ENCODE measurements at regions not wholly inside any gene's neighbourhood (a gene's known extent, or its start where the extent isn't known, plus 50 kb on each side); places are given as distances from the start of the nearest gene placed in this dataset.

- peak; percentile 19 to 52 for DNase-seq (ENCODE audit: low spot score in 2 of 2)
- in situ Hi-C loops (cut with MboI; ENCODE audit: low sequenced_read_pairs) = no loop called here
- H3K36me3 ChIP-seq (replicated peaks) = no peaks in the 10 kb centered on the region
- peak overlapping the region; percentile 10; the same call in 1 of the 2 replicates for H3K4me3 ChIP-seq
- peaks cover 7% of the 10 kb centered on the region for H3K4me1 ChIP-seq
- no peaks in the 10 kb centered on the region for H3K27me3 ChIP-seq (ENCODE audit: low read depth)
- H3K9me3 ChIP-seq = no peaks in the 10 kb centered on the region
Observed at GRCh38 chr1:63073309-63074306, 248.8 kb upstream of the FOXD3 start.

DNA sequence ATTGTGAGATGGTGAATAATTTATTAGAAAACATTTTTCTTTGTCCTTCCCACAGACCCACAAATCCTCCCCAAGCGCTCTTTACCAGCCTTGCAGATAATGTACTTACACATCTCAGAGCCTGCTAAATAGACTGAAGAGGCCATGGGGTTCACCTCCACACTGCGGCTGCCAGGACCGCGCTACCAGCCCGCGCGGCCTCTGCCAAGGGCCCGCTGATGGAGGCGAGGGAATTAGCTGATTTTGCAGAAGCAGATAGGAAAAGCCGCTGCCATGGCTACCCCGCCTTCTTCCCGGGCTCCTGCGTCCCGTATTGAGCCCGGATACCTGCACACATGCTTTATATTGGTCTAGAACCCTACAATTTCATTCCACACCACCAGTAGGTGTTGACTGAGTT lies 248.0 kb upstream of the FOXD3 start:
- Histone ChIP-seq H3K9me3 (no peaks in the 10 kb centered on the region), H3K36me3 (replicated peaks) (no peaks in the 10 kb centered on the region), H3K4me3 (no peak overlapping the region; the same call in 1 of the 2 replicates), H3K27me3 (ENCODE audit: low read depth) (no peaks in the 10 kb centered on the region), H3K4me1 (peaks cover 7% of the 10 kb centered on the region)
- in situ Hi-C loops (cut with MboI; ENCODE audit: low sequenced_read_pairs) = no loop called here
- no peak for DNase-seq (ENCODE audit: low spot score in 2 of 2)

GRCh38 chr1:63082766-63083165 lies 239.6 kb upstream of the FOXD3 start:
- Histone ChIP-seq H3K27me3 (ENCODE audit: low read depth) (no peaks in the 10 kb centered on the region), H3K4me3 (no peak overlapping the region), H3K36me3 (replicated peaks) (no peaks in the 10 kb centered on the region), H3K9me3 (no peaks in the 10 kb centered on the region), H3K4me1 (no peaks in the 10 kb centered on the region)
- DNase-seq (ENCODE audit: low spot score in 2 of 2) = peak in 1 of 2 experiments; percentile 30
- in situ Hi-C loops (cut with MboI; ENCODE audit: low sequenced_read_pairs) = no loop called here

DNA sequence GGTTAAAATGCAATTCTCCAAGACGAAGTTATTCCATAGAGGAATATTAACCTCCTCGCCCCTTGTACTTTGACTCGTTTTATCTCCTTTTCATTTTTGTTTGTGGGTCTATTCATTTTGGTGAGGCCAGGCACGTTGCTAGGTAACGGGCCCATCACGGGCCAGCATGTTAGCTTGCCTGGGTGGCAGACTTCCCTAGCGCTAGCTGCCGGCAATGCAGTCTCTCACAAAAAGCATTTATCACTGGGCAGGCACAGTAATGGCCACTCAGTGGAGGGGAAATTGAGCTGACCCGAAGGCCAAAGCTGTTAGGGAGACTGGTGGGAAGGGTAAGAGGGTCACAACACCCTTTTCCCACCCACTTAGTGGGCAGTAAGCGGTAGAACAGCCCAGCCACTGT lies 234.4 kb upstream of the FOXD3 start:
- Histone ChIP-seq H3K4me3 (no peak overlapping the region), H3K36me3 (replicated peaks) (no peaks in the 10 kb centered on the region), H3K4me1 (no peaks in the 10 kb centered on the region), H3K27me3 (ENCODE audit: low read depth) (peaks cover 7% of the 10 kb centered on the region; the same call in 1 of the 2 replicates), H3K9me3 (no peaks in the 10 kb centered on the region)
- DNase-seq (ENCODE audit: low spot score in 2 of 2) = peak; percentile 31 to 66
- in situ Hi-C loops (cut with MboI; ENCODE audit: low sequenced_read_pairs) = no loop called here

- Histone ChIP-seq H3K9me3 (no peaks in the 10 kb centered on the region), H3K4me1 (no peaks in the 10 kb centered on the region), H3K4me3 (no peak overlapping the region), H3K36me3 (replicated peaks) (no peaks in the 10 kb centered on the region), H3K27me3 (ENCODE audit: low read depth) (peaks cover 4% of the 10 kb centered on the region; the same call in 1 of the 2 replicates)
- DNase-seq (ENCODE audit: low spot score in 2 of 2) = no peak
- in situ Hi-C loops (cut with MboI; ENCODE audit: low sequenced_read_pairs) = no loop called here
Observed at GRCh38 chr1:63099188-63099587, 223.2 kb upstream of the FOXD3 start.

GRCh38 chr1:63101336-63101735 lies 221.0 kb upstream of the FOXD3 start:
- DNase-seq (ENCODE audit: low spot score in 2 of 2) = no peak
- Histone ChIP-seq H3K4me1 (no peaks in the 10 kb centered on the region), H3K4me3 (no peak overlapping the region), H3K9me3 (no peaks in the 10 kb centered on the region), H3K27me3 (ENCODE audit: low read depth) (peaks cover 3% of the 10 kb centered on the region; the same call in 1 of the 2 replicates), H3K36me3 (replicated peaks) (no peaks in the 10 kb centered on the region)
- in situ Hi-C loops (cut with MboI; ENCODE audit: low sequenced_read_pairs) = no loop called here

DNA sequence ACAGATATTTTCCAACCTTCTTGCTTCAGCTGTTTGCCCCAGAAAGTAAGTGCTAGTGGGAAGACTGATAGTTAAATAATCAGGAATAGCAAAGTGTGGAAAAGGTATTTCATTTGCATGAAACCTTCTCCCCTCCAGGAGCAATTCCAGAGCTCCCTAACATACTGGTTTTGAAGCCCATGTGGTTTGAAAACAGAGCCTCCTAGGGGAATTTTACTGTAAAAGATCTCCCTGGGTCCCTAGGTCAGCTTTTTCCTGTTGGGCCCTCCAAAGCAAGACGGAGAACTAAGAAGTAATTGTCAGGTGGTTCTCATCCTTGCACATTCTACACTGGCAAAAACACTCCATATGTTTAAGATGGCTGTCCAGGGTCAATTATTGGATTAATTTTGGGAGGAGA lies 218.7 kb upstream of the FOXD3 start:
- no peak for DNase-seq (ENCODE audit: low spot score in 2 of 2)
- Histone ChIP-seq H3K36me3 (replicated peaks) (no peaks in the 10 kb centered on the region), H3K4me1 (peaks cover 11% of the 10 kb centered on the region), H3K9me3 (no peaks in the 10 kb centered on the region), H3K27me3 (ENCODE audit: low read depth) (peaks cover 11% of the 10 kb centered on the region), H3K4me3 (no peak overlapping the region)
- in situ Hi-C loops (cut with MboI; ENCODE audit: low sequenced_read_pairs) = no loop called here

DNA sequence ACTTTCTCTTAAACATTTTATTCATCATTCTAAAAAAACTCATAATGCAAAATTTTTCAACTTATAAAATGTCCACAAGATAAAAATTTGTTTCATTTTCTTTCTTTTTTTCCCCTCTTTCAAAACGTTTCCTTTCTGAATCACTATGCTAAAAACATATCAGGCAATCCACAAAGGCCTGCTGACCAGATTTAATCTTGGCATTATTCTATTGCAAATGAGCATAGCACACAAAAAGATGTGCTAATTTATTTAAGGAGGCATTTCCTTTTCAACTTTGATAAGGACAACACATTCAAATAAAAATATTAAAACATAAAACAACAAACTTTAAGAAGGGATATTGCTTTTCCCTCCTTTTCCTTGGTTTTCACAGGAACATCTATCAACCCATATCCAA lies 215.3 kb upstream of the FOXD3 start:
- in situ Hi-C loops (cut with MboI; ENCODE audit: low sequenced_read_pairs) = no loop called here

DNA sequence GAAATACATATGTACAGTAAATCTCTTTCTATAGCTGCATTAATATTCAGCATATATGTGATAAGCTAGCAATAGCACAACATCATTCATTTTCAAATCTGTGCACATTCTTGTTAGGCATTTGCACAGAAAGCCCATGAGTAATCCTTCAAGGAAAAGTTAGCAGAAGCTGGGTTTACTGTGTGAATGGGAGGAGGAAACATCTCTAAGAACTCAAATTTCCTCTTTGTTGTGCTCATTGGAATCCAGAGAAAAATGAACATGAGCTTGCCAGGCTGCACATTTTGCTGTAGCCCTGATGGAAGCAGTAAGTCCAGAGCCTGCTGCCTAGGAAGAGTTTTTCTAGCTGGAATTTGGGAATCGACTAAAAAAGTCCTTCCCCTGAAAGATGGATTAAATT lies 214.2 kb upstream of the FOXD3 start:
- Histone ChIP-seq H3K4me3 (no peak overlapping the region), H3K9me3 (no peaks in the 10 kb centered on the region), H3K4me1 (peaks cover 11% of the 10 kb centered on the region), H3K27me3 (ENCODE audit: low read depth) (peaks cover 45% of the 10 kb centered on the region), H3K36me3 (replicated peaks) (no peaks in the 10 kb centered on the region)
- in situ Hi-C loops (cut with MboI; ENCODE audit: low sequenced_read_pairs) = no loop called here
- no peak for DNase-seq (ENCODE audit: low spot score in 2 of 2)

More for the DNA sequence above, 215.3 kb upstream of the FOXD3 start:
- no peak overlapping the region for H3K4me3 ChIP-seq
- H3K36me3 ChIP-seq (replicated peaks) = no peaks in the 10 kb centered on the region
- DNase-seq (ENCODE audit: low spot score in 2 of 2) = peak in 1 of 2 experiments; percentile 40
- peaks cover 38% of the 10 kb centered on the region for H3K27me3 ChIP-seq (ENCODE audit: low read depth)
- H3K4me1 ChIP-seq = peaks cover 11% of the 10 kb centered on the region
- no peaks in the 10 kb centered on the region for H3K9me3 ChIP-seq

- Histone ChIP-seq H3K4me3 (no peak overlapping the region), H3K36me3 (replicated peaks) (no peaks in the 10 kb centered on the region), H3K27me3 (ENCODE audit: low read depth) (peaks cover 45% of the 10 kb centered on the region), H3K4me1 (peaks cover 2% of the 10 kb centered on the region), H3K9me3 (no peaks in the 10 kb centered on the region)
- in situ Hi-C loops (cut with MboI; ENCODE audit: low sequenced_read_pairs) = no loop called here
- no peak for DNase-seq (ENCODE audit: low spot score in 2 of 2)
Observed at GRCh38 chr1:63112155-63112900, 210.0 kb upstream of the FOXD3 start.

- in situ Hi-C loops (cut with MboI; ENCODE audit: low sequenced_read_pairs) = no loop called here
- Histone ChIP-seq H3K36me3 (replicated peaks) (no peaks in the 10 kb centered on the region), H3K9me3 (no peaks in the 10 kb centered on the region), H3K4me1 (no peaks in the 10 kb centered on the region), H3K4me3 (no peak overlapping the region), H3K27me3 (ENCODE audit: low read depth) (peaks cover 27% of the 10 kb centered on the region)
- no peak for DNase-seq (ENCODE audit: low spot score in 2 of 2)
Observed at GRCh38 chr1:63115527-63115926, 206.8 kb upstream of the FOXD3 start.

- peaks cover 22% of the 10 kb centered on the region for H3K27me3 ChIP-seq (ENCODE audit: low read depth)
- no peaks in the 10 kb centered on the region for H3K36me3 ChIP-seq (replicated peaks)
- no peaks in the 10 kb centered on the region for H3K4me1 ChIP-seq
- H3K4me3 ChIP-seq = no peak overlapping the region
- no peak for DNase-seq (ENCODE audit: low spot score in 2 of 2)
- in situ Hi-C loops (cut with MboI; ENCODE audit: low sequenced_read_pairs) = no loop called here
- H3K9me3 ChIP-seq = no peaks in the 10 kb centered on the region
Observed at GRCh38 chr1:63116016-63116415, 206.4 kb upstream of the FOXD3 start.

DNA sequence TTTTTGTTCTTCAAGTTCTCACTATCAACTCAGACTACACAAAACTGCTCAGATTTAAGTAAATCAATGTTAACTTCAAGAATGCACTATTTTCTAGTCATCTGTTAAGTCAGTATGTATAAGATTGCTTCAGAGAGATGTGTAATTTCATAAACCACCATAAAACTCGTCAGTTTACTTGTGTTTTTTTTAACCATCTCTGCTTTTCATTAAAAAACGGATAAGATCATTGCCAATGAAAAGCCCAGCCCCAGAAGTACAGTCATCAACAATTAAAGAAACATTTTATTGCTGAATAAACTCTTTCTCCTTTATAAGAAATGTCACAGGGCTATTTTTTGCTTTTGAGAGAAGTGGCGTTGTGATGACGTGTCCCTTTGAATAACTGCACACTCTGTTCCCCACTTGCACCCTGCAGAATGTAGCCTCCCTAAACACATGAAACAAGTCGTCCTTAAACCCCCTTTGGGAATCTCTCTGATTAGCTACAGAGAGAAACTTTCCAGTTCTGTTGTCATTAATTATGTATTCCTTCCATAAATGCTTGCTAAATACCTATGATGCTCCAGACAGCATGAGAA lies 202.7 kb upstream of the FOXD3 start:
- DNase-seq (ENCODE audit: low spot score in 2 of 2) = no peak
- peaks cover 6% of the 10 kb centered on the region for H3K4me1 ChIP-seq
- in situ Hi-C loops (cut with MboI; ENCODE audit: low sequenced_read_pairs) = no loop called here
- no peaks in the 10 kb centered on the region for H3K36me3 ChIP-seq (replicated peaks)
- H3K27me3 ChIP-seq (ENCODE audit: low read depth) = no peaks in the 10 kb centered on the region
- no peak overlapping the region for H3K4me3 ChIP-seq
- no peaks in the 10 kb centered on the region for H3K9me3 ChIP-seq
